NCI-H748 (cell line): ENCODE measurements at regions not wholly inside any gene's neighbourhood (a gene's known extent, or its start where the extent isn't known, plus 50 kb on each side); places are given as distances from the start of the nearest gene placed in this dataset.
"Not testable (repeated sequence)": the region's sequence is repeated elsewhere in the genome, so short reads cannot be mapped to it uniquely, and the experiment has no call there.

Experiments used
- DNase-seq: peaks from one replicate; lab custom pipeline; 2025; ENCODE audit not compliant: unreplicated experiment; lab: John Stamatoyannopoulos, UW

DNA sequence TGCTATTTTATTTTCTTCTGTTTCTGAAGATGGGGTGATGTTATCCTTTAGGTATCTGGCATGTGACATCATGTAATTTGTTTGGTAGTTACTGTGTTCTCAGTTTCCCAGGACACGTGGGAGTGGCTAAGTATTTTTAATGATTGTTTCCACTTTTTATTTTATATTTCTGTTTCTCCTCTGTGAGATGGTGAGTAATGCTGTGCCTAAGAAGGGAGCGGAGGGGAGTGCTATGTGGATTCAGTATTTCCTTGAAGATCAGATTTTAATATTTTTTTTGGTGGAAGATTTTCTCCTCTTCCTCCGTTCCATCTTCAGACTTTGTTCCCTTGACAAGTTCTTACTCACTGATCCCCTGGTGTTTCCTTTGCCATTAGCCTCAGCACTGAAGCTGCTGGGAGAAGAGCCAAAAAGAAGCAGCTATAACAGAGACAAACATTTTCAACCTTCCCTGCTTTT lies 180.0 kb upstream of the MMADHC start:
- DNase-seq: peak; percentile 13

DNA sequence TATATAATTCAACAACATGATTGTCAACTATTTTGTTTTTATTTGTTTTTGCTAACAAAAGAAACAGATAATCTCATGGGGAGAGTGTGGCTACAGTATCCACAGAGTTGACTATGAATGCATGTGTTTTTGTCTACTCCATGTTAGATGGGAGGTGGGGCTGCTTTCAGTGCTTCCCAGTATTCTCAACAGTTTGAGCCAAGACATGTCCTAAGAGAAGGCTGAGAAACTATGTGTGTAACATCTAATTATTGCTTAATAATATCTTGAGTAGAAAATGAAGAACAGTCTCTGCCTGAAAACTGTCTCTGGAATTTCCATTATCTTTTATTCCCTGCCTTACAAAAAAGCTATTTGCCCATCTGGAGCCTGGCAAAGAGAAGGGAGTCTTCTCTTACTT lies 178.8 kb upstream of the MMADHC start:
- DNase-seq: no peak

DNA sequence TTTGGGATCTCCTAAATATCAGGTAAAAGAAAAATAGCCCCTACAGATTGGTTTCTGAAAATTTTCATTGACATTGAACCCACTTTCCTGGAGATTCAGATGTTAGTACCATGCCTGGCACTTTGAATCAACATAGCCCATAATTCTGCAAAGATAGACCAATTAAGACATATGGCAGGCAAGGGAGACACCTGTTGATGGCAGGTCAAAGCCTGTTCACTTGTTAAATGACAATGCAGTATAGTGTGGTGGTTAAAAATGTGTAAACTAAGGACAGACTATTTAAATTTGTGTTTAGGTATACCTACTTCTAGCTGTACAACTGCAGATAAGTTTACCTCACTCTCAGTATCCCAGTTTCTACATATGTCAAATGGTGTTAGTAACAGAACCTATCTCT lies 178.1 kb upstream of the MMADHC start:
- DNase-seq: peak; percentile 28

DNA sequence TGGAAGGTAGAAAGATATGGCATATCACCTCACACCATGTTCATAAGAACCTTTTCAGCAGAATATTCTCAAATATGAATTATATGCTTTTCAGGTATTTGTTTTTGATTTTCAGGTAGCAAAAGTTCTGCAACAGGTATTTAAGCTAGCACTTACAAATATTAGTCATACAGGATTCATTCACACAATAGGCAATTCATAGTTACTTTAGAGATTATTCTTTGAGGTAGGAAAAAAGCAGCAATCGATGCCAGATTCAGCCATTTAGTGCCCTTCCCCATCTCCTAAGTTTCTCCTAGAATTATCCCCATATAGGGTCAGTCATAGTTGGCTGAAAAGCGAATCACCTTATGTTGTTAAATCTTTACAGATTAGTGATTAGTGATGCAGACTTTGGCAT lies 177.4 kb upstream of the MMADHC start:
- no peak for DNase-seq

DNA sequence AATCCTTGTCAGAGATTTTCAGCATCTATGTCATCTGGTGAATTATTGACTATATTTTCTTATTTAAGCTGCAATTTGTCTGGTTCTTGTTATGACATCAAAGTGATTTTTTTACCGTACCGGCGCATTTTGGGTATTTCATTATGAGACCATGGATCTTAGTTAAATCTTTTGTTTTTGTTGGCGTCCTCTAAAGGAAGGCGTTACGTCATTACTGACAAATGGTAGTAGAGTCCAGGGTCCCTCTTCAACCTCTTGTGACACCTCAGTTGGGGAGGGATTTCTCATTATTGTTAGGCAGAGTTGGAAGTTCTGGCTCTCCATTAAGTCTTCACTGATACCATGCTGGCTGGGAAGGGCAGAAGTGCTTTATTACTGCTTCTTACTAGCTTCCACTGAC lies 175.8 kb upstream of the MMADHC start:
- no peak for DNase-seq

DNA sequence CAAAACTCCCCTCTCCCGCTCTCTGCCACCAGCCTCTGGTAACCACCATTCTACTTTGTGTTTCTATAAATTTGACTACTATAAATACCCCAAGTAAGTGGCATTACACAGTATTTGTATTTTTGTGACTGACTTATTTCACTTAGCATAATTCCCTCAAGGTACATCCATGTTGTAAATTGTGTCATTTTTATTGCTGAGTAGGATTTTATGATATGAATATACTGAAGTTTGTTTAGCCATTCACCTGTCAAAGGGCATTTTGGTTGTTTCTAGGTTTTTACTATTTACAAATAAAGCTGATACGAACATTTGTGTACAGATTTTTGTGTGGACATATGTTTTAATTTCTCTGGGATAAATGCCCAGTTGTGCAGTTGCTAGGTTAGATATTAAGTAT lies 174.0 kb upstream of the MMADHC start:
- no peak for DNase-seq

DNA sequence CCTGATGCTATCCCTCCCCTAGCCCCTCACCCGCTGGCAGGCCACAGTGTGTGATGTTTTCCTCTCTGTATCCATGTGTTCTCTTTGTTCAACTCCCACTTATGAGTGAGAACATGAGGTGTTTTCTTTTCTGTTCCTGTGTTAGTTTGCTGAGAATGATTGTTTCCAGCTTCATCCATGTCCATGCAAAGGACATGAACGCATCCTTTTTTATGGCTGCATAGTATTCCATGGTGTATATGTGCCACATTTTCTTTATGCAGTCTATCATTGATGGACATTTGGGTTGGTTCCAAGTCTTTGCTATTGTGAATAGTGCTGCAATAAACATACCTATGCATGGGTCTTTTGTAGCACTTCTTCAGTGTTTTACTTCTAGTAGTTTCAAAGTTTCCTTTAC lies 171.8 kb upstream of the MMADHC start:
- not testable (repeated sequence) for DNase-seq

DNA sequence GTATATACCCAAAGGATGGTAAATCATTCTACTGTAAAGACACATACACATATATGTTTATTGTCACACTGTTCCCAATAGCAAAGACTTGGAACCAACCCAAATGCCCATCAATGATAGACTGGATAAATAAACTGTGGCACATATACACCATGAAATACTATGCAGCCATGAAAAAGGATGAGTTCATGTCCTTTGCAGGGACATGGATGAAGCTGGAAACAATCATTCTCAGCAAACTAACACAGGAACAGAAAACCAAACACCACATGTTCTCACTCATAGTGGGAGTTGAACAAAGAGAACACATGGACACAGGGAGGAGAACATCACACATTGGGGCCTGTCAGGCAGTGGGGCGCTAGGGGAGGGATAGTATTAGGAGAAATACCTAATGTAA lies 167.1 kb upstream of the MMADHC start:
- not testable (repeated sequence) for DNase-seq

DNA sequence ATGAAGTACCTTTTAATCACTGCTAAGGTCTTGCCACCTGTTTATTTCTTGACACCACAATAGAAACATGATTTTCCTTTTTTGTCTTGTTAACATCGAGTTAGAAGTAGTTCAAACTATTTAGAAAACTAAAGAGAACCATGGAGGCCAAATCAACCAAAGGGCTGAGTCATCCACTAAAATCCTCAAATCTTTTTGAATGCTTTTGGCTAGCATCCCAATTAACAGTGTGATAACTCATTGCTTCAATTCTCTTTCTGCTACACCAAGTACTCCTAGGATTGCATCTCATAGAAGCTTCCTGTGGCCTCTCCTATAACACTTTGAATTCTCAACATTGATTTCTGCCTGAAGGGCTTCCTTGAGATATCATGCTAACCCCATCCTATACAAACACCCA lies 159.9 kb upstream of the MMADHC start:
- DNase-seq: no peak

DNA sequence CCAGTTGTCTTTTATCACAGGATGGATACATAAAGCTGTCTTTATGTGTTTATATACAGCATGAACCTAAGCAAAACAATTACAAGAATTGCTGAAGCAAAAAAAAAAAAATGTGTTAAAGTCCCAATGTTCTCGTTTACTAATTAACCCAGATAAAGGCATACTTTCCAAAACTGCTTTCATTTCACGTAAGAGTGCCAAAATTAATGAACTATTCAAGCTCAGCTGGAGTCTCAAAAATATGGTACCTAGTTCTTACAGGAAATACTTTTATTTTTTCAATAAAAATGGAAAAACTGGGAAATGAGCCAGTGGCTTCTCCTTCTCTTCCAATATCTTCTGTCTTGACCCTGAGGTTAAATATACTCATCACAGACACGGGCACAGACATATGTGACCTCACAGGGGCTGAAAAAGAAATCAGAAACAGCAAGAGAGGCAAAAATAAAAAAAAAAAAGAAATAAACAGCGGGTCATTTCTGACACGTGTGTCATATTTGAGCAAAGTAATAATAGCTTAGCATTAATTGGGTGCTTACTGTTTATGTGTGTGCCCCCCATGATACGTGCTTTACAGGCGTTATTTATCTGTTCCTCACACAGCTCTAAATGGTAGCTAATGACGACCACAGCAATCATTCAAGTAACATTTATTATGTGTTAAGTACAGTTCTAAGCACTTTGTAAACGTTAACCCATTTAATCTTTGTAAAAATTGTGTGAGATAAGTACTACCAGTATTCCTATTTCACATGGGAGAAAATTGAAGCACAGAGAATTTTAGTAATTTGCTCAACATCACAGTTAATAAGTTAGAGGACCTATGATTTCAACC lies 158.0 kb upstream of the MMADHC start:
- no peak for DNase-seq

DNA sequence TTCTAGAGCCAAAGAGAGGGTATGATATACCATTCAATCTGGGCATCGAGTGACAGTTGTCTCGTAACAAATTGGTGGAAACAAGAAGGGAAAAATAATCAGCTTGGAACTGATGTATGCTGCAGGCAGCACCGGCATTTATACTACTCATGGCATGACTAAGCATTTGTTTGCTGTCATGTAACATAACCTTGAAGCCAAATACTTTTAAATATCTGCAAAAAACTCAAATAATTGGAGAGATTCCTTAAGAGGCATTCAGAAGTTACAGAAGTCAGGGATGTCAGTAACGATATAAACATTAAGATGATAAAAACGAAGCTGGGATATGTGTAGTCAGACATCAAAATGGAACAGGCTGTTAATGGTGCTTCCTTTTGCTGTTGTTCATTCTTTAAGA lies 157.3 kb upstream of the MMADHC start:
- no peak for DNase-seq

DNA sequence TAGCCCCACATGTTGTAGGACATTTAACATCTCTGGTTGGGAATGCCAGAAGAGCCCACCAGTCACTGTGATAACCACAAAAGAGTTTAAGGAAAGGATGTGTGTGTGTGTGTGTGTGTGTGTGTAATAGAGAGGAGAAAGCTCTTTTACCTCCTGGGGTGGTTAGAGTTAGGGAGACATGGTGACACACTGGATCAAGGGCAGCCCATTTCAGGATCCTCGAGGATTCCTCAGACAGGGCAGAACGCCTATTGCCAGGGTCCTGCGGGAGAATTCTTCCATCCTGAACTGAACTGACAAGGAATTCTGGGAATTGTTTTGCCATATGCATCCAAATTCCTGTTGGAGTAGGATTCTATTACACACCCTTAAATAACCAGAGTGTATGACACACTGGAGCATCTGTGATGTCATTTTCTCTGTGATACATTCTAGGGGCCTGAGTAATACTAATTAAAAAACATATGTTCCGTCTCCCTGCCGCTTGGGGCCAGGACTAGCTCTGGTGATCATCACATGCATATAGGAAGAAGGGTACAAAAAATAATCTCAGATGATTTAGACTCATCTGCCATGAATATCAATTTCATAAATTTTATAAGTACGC lies 156.4 kb upstream of the MMADHC start:
- no peak for DNase-seq

DNA sequence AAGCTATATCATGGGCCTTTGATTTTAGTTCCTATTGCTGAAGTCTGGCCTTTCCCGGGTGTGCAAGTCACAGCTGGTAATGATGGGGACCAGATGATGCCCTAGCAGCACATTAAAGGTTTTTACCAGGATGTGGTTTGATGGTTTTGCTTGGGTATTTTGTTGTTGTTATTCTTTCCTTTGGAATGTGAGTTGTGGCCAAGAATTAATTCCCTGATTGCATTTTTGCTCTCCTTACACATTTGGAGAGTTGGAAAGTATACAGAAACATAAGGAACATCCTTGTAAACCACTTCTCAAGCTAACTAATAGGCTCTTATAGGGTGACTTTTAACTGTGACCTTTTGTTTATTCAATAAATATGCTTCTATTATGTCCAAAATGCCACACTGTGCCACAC lies 154.1 kb upstream of the MMADHC start:
- DNase-seq: no peak

DNA sequence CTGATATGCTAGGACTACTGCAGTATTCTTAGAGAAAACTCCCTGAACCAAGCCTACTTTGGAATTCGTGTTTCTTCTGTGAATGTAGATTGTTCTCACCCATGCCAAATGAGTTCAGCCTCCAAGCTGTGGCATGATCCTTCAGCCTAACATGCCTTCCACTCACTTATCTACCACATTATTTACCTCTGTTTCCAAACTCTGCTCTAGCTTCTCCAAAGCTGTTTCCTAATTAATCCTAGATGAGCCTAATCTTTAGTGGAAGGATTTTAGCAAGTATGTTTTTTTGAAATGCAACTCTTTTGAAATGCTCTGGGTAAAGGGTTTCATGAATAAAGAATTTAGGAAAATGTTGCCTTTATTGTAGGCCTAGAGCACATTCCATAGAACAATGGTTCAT lies 152.9 kb upstream of the MMADHC start:
- DNase-seq: no peak

DNA sequence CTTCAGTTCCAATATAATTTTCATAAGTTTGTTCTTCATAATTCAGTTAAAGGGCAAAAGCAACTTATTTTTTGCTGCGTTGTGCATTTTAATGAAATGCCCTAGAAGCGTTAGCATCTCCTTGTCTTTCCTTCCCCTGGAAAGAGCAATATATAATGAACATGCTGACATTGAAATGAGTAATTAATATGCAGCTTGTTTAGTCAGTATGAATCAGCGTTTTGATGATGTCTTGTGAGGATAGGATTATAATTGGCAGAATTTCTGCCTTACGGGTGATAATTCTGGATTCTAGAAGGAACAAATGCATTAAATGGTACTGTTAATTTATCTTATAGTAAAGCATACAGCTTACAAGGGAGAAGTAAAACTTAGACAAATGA lies 152.3 kb upstream of the MMADHC start:
- DNase-seq: no peak

DNA sequence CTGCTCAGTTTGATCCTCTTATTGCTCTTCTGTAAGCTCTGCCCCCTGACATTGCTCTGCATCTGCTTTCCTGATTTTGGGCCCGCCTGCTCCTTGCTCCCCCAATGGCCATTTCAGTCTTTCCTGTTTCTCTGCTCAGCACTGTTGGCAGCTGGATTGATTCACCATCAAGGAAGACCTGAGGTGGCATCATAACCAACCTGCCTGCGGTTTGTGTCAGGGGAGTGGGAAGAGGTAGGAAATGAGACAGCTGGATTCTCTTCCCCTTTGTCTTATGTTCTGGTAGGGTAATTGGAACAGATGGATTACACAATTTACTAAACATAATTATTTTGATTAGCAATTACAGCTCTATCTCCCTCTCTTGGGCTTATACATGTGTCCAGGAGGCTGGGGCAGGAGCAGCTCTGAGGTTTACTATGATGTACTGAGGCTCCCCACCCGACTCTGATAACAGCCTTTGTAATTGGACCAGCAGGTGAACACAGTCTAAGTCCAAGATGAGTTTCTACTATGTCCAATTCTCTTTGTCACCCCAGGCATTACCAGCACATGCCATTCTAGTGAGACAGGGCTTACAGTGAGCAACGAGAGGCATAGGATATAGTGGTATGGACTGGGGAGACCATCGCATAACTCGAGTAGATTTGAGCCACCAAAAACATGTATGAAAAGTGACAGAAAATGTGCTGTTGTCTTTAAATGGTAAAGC lies 151.8 kb upstream of the MMADHC start:
- DNase-seq: no peak

DNA sequence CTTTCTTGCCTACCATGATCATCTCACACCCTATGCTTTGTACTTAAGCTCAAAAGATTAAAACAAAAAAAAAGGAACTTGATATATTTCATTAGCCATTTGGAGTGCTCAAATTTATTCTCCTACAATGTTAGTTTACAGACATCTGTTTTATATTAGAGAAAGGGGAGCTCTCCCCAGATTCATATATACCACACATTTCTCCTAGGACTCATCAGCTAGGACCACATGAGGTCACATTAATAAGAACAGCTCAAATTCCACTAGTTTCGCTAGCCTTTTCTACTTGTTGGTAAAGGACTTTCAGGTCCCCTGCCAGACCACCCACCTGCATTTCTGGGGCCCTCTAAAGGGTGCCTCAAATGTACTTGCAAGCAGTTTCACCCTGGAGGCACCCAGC lies 151.2 kb upstream of the MMADHC start:
- DNase-seq: no peak

DNA sequence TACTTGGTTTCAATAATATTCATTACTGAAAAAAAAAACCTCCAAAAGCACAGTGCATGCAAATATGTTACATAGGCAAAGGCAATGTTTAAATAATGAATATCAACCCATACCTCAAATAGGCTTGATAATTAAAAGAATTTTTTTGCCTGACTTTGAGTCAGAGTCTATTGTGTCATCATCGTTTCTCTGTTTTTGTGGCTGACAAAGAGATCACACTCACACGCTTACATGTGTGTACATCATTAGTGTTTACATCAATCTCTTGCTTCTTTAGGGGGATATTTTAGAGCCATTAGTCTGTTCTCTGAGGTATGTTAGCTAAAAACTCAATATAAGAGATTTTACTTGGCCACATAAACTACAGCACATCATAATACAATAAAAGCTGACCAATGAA lies 150.3 kb upstream of the MMADHC start:
- DNase-seq: no peak

DNA sequence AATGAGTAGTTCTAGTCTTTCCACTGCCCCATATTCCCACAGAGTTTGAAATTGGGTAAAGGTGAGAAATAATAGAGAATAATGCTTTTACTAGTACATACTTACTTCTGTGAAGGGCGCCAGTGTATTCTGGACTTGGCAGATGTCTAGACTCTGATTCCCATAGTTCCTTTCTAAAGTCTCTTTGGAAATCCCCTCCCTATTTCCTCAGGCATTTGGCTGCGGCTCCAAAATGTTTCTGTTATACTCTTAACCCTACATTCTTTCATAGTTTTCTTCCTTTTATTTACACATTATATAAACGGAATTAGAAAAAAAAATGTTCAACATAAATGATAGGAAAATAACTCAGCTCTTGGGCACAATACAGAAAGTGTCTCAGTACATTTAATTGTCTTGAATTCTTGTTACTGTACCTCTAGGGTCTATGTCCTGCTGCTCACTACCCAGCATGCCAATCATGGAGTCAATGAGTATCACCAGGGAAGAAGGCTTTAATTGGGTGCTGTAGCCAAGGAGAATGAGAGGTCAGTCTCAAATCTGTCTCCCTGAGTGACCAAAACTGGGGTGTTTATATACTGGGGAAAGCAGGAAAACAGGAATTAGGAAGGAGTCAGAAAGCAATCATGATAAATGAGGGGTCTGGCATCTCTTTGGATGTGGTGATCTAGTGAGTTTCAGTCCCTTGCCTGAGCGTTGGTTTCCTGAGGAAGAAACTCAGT lies 147.8 kb upstream of the MMADHC start:
- no peak for DNase-seq

DNA sequence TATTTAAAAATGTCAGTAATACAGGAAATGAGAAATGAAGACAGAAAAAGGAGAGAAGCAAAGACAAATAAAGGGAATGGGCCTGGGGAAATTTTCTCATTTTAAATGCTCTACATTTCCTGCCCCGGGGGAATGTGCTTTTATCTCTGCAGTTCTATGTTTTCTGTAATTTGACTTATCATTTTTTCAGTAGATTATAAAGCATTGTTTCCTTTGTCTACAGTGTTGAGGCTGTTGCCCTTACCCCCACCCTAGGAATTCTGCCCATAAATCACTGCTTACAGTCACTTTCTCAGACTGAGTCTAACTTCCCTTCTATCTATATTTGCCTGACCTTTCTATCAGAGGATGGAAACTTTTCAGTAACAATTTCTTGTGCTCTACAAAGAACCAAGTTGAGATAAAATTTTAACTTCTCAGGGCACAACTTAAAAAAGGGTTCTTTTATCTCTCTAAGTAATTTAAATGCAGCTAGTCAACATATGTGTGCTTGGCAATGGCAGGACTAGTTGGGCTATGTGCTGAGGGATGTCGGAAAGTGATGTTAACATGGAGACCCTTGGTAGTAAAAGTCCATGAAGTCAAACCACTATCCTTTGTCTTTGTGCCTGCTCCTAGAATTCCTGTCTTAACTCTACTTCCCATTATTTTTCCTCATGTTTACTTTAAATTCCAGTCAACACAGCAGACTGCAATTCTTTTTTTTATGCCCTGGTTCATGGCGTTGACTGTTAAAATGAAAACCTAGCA lies 146.5 kb upstream of the MMADHC start:
- no peak for DNase-seq
